ENCODE measurements at regions not wholly inside any gene's neighbourhood (a gene's known extent, or its start where the extent isn't known, plus 50 kb on each side); places are given as distances from the start of the nearest gene placed in this dataset.

- no peak for DNase-seq
Measured at GRCh38 chr1:22288593-22289241, 145.8 kb upstream of the WNT4 start.

GRCh38 chr1:22289307-22289995 is 146.6 kb upstream of the WNT4 start:
- no peak for DNase-seq

GRCh38 chr1:22290157-22290556 is 147.3 kb upstream of the WNT4 start:
- DNase-seq: no peak

GRCh38 chr1:22290611-22291010 is 147.7 kb upstream of the WNT4 start:
- no peak for DNase-seq

GRCh38 chr1:22291057-22291456 is 148.2 kb upstream of the WNT4 start:
- no peak for DNase-seq

- no peak for DNase-seq
Measured at GRCh38 chr1:22291494-22291893, 148.6 kb upstream of the WNT4 start.

GRCh38 chr1:22292011-22292788 is 149.3 kb upstream of the WNT4 start:
- DNase-seq: no peak

GRCh38 chr1:22295396-22295795 is 152.5 kb upstream of the WNT4 start:
- DNase-seq: no peak

GRCh38 chr1:22295856-22296255 is 153.0 kb upstream of the WNT4 start:
- DNase-seq: no peak

- DNase-seq: no peak
Measured at GRCh38 chr1:22296701-22297591, 154.0 kb upstream of the WNT4 start.

- no peak for DNase-seq
Measured at GRCh38 chr1:22297999-22298398, 153.7 kb upstream of the ZBTB40 start.

- DNase-seq: no peak
Measured at GRCh38 chr1:22303816-22304215, 147.8 kb upstream of the ZBTB40 start.

GRCh38 chr1:22309572-22309971 is 142.1 kb upstream of the ZBTB40 start:
- DNase-seq: no peak

GRCh38 chr1:22311461-22311860 is 140.2 kb upstream of the ZBTB40 start:
- no peak for DNase-seq

GRCh38 chr1:22313321-22313720 is 138.3 kb upstream of the ZBTB40 start:
- DNase-seq: no peak

GRCh38 chr1:22314706-22315105 is 136.9 kb upstream of the ZBTB40 start:
- no peak for DNase-seq

GRCh38 chr1:22315315-22316078 is 136.2 kb upstream of the ZBTB40 start:
- DNase-seq: no peak

GRCh38 chr1:22317231-22317919 is 134.3 kb upstream of the ZBTB40 start:
- peak; percentile 21 for DNase-seq

GRCh38 chr1:22317920-22318243 is 133.8 kb upstream of the ZBTB40 start:
- DNase-seq: no peak

- DNase-seq: no peak
Measured at GRCh38 chr1:22318279-22318981, 133.2 kb upstream of the ZBTB40 start.

GRCh38 chr1:22319608-22320007 is 132.0 kb upstream of the ZBTB40 start:
- no peak for DNase-seq

Data from RPMI8226 (cell line).